Heart left ventricle (tissue), 16 donors: ENCODE measurements at regions not wholly inside any gene's neighbourhood (a gene's known extent, or its start where the extent isn't known, plus 50 kb on each side); places are given as distances from the start of the nearest gene placed in this dataset.

ENCODE experiments used
- ATAC-seq, 4 donors: fragments of 200-7000 bp; cut with Tn5 transposase; one replicate each; pipeline ENCODE4 v1.9.1; 2020 to 2022; ENCODE audit warnings: moderate library complexity in 4 of 4, mild to moderate bottlenecking in 3 of 4, moderate number of reproducible peaks in 1 of 4
- DNase-seq, 5 donors: peaks; one replicate each; pipeline ENCODE4 v3.0.0-alpha.2; 2020
- H3K27ac ChIP-seq, 12 donors: fragments of 200-600 bp; sonication (generic) in 4 of 12; one replicate each; pipeline versions ENCODE4 v1.5.0 to v1.8.0; 2016 to 2022; ENCODE audit warnings: mild to moderate bottlenecking in 2 of 12
- H3K27me3 ChIP-seq, 9 donors: fragments of 200-600 bp; sonication (generic) in 2 of 9; one replicate each; pipeline versions ENCODE4 v1.5.1 to v1.8.0; 2016 to 2022; ENCODE audit warnings: mild to moderate bottlenecking in 3 of 9
- H3K36me3 ChIP-seq, 9 donors: fragments of 200-600 bp; sonication (generic) in 2 of 9; one replicate each; pipeline versions ENCODE4 v1.5.0 to v1.8.0; 2018 to 2022; ENCODE audit warnings: mild to moderate bottlenecking in 2 of 9
- H3K4me1 ChIP-seq, 12 donors: fragments of 200-600 bp; sonication (generic) in 4 of 12; one replicate each; pipeline versions ENCODE4 v1.5.0 to v1.8.0; 2016 to 2022; ENCODE audit warnings: mild to moderate bottlenecking in 3 of 12
- H3K4me3 ChIP-seq, 12 donors: fragments of 200-600 bp; sonication (generic) in 4 of 12; one replicate each; pipeline versions ENCODE4 v1.5.0 to v1.8.0; 2017 to 2022; ENCODE audit warnings: mild to moderate bottlenecking in 9 of 12, moderate library complexity in 4 of 12
- H3K9me3 ChIP-seq, 12 donors: fragments of 200-600 bp; sonication (generic) in 4 of 12; one replicate each; pipeline versions ENCODE4 v1.5.0 to v1.8.0; 2016 to 2022; ENCODE audit warnings: mild to moderate bottlenecking in 1 of 12
- POLR2A ChIP-seq, 2 donors: fragments of 450-650 bp; IDR thresholded peaks; one replicate each; pipeline ENCODE4 v1.6.1; 2017; ENCODE audit warnings: antibody characterized with exemption in 2 of 2, mild to moderate bottlenecking in 2 of 2, moderate library complexity in 2 of 2
- WGBS, 4 donors: extraction: QIAGEN DNeasy Blood & Tissue Kit in 2 of 4; methylation state at CpG; one replicate each; pipeline versions ENCODE4 v1.1.5 to v1.1.7; 2013 to 2018; 5-methylcytosine and 5-hydroxymethylcytosine counted together
- intact Hi-C, 10 donors: fragments of 100-400 bp; cut with DNase I; formaldehyde crosslinking; loops; one replicate each; pipeline versions ENCODE4 v1.11.1 to v1.14.2; 2022
- TF ChIP-seq, protein P1 (sequence below), 12 donors: fragments of 200-600 bp; sonication (generic) in 4 of 12; IDR thresholded peaks; one replicate each; pipeline versions ENCODE4 v1.5.0 to v1.8.0; 2018 to 2022; ENCODE audit warnings: antibody characterized with exemption in 12 of 12, mild to moderate bottlenecking in 5 of 12
- donor health status: ischemic (EF 13 %, LVEDD 7.1; RV severe dilation, severe dysfunction).
- donor health status: healthy with polysubstance abuse.
- donor health status: DM: no; HTN: yes; CAD: no.
- donor health status: DM: no; HTN: no; CAD: no.
- donor health status: ischemic (EF 25% LVEDD 6.9; RV normal size, moderate dysfunction).
- donor health status: ischemic (EF 25% LVEDD 5.7; RV mildly dilated, moderate dysfunction).
- donor health status: healthy.
- donor health status: DM: yes; HTN: yes; CAD: no.
- donor health status: ischemic (EF 35%, LVEDD 5.7; RV mildly dilated, moderate dysfunction).
- donor health status: nonischemic (EF 11% LVEDD 7.7; RV severe dilation, severe dysfunction).
- donor health status: DM: yes; HTN: yes; CAD: no.
- donor health status: PGD.
- donor health status: ischemic (EF 29% LVEDD 5.4; RV normal size, mild dysfunction).
- donor health status: nonischemic (EF 23%, LVEDD 6.1; RV moderate dilation, normal function).

DNA sequence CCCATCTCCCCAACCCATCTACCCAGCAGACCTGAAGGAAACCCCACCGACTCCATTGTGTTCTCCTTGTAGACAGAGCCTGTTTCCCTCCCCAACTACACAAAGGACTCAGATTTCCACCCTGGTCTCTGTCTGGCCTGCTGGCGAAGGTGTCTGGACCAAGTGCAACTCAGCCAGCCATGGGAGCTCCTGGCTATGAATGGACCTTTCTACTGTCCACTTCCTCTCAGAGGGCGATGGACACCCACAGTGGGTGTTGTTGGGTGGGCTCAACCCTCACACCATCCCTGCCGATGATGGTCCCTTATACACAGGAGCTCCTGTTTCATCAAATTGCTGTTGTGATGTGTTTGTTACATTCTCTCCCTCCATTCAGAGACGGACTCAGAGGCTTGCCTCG, 112.5 kb upstream of the PHACTR3 start:
- H3K27me3 ChIP-seq = peaks cover 0 to 26% (median 8%) of the 10 kb centered on the region in 9 donors
- H3K9me3 ChIP-seq = no peaks in the 10 kb centered on the region
- no peak overlapping the region for H3K27ac ChIP-seq
- DNase-seq (no peak), ATAC-seq (no peak)
- H3K4me1 ChIP-seq = peaks cover 0 to 5% (median 0%) of the 10 kb centered on the region in 12 donors
- intact Hi-C loops = loop anchor here in 5 of 10 donors (10.0 kb wide), 3 partner anchors 257 to 627 kb away; no protein-coding TSS in a partner anchor
- no peak for TF ChIP-seq POLR2A (IDR thresholded peaks at IDR 0.05)
- TF ChIP-seq, protein P1, sequence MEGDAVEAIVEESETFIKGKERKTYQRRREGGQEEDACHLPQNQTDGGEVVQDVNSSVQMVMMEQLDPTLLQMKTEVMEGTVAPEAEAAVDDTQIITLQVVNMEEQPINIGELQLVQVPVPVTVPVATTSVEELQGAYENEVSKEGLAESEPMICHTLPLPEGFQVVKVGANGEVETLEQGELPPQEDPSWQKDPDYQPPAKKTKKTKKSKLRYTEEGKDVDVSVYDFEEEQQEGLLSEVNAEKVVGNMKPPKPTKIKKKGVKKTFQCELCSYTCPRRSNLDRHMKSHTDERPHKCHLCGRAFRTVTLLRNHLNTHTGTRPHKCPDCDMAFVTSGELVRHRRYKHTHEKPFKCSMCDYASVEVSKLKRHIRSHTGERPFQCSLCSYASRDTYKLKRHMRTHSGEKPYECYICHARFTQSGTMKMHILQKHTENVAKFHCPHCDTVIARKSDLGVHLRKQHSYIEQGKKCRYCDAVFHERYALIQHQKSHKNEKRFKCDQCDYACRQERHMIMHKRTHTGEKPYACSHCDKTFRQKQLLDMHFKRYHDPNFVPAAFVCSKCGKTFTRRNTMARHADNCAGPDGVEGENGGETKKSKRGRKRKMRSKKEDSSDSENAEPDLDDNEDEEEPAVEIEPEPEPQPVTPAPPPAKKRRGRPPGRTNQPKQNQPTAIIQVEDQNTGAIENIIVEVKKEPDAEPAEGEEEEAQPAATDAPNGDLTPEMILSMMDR (IDR thresholded peaks at IDR 0.05) = no peak
- H3K4me3 ChIP-seq = no peak overlapping the region
- no peaks in the 10 kb centered on the region for H3K36me3 ChIP-seq
- WGBS, 4 donors = 78 to 96% (median 89%) methylated on average over 6 of the region's 6 CpGs

DNA sequence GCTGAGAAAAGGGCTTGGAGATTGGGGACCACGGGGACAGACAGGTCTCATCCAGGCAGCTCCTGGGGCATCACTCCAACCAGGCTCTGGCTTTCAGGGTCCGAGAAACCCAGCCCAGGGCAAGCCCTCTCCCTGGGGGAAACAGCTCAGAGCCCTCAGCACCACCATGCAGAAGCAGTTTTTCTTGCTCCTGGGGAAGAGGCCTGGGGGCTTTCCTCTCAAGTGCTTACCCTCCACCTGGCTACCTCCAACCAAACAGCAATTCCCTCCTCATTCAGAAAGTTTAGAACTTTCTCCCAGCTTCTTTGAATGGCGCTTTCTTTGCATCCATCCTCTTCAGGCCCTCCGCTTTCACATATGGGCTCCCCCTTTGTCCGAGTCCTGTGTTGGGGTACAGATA, 110.4 kb upstream of the PHACTR3 start:
- Histone ChIP-seq H3K4me1 (peaks cover 0 to 5% (median 0%) of the 10 kb centered on the region in 12 donors), H3K36me3 (no peaks in the 10 kb centered on the region), H3K9me3 (no peaks in the 10 kb centered on the region), H3K4me3 (no peak overlapping the region), H3K27ac (no peak overlapping the region), H3K27me3 (peaks cover 0 to 34% (median 8%) of the 10 kb centered on the region in 9 donors)
- intact Hi-C loops = loop anchor here in 5 of 10 donors (10.0 kb wide), 3 partner anchors 259 to 629 kb away; no protein-coding TSS in a partner anchor
- no peak for TF ChIP-seq POLR2A (IDR thresholded peaks at IDR 0.05)
- TF ChIP-seq, protein P1 (IDR thresholded peaks at IDR 0.05) = no peak
- ATAC-seq (no peak), DNase-seq (no peak)
- WGBS, 4 donors = 86 to 88% (median 87%) methylated on average over 5 of the region's 5 CpGs

DNA sequence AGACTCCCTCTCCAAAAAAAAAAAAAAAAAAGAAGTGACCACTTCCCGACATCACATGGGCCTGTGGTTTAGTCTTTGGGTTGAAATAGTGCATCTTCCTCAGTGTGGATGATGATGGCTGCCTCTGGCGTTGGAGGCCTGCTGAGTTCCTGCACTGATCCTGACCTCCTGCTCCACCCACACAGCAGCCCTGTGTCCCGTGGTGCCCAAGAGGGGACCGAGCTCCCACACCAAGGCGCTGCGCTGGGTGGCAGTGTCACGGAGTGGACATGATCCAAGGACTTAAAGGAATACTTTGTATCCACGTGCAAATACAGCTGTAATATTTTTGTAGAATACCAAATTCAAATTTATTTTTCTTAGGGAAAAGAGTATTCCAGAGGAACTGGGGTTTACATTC, 109.2 kb upstream of the PHACTR3 start:
- Histone ChIP-seq H3K27ac (no peak overlapping the region), H3K36me3 (no peaks in the 10 kb centered on the region), H3K27me3 (peaks cover 0 to 40% (median 8%) of the 10 kb centered on the region in 9 donors), H3K9me3 (peaks cover 0 to 9% (median 0%) of the 10 kb centered on the region in 12 donors), H3K4me3 (no peak overlapping the region), H3K4me1 (peaks cover 0 to 5% (median 0%) of the 10 kb centered on the region in 12 donors)
- intact Hi-C loops = loop anchor here in 8 of 10 donors (5.0 to 10.0 kb wide), 4 partner anchors 260 to 630 kb away; no protein-coding TSS in a partner anchor
- WGBS, 4 donors = 73 to 84% (median 77%) methylated on average over 8 of the region's 8 CpGs
- ATAC-seq (no peak), DNase-seq (no peak)
- TF ChIP-seq, protein P1 (IDR thresholded peaks at IDR 0.05) = no peak
- no peak for TF ChIP-seq POLR2A (IDR thresholded peaks at IDR 0.05)

DNA sequence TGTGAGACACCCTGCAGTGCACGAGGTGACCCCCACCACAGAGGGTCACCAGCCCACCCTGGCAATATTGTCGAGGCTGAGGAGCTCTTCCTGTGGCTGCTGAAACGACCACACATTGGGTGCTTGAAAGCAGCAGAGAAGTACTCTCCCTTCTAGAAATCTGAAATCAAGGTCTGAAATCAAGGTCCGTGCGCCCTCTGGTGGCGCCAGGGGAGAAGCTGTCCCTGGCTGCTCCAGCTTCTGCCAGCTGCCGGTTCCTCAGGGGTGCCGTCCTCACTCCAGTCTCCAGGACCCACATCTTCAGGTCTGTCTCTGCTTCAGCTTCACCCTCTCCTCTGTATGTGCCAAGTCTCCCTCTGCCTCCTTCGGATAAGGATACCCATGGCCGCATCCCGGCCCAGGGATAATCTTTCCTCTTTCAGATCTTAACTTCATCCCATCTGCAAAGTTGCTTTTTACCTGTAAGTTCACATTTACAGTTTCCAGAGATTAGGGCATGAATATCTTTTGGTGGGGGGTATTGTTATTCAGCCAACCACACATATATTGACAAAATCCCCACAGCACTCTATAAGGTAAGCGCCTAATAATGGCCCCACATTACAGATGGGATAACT, 108.3 kb upstream of the PHACTR3 start:
- H3K27me3 ChIP-seq = peaks cover 0 to 40% (median 8%) of the 10 kb centered on the region in 9 donors
- H3K4me1 ChIP-seq = peaks cover 0 to 5% (median 0%) of the 10 kb centered on the region in 12 donors
- ATAC-seq (peak in 3 of 4 donors; percentile 56 to 64 (median 60)), DNase-seq (peak; percentile 50 to 77 (median 62))
- no peak overlapping the region for H3K27ac ChIP-seq
- H3K4me3 ChIP-seq = no peak overlapping the region
- no peaks in the 10 kb centered on the region for H3K36me3 ChIP-seq
- TF ChIP-seq, protein P1 (IDR thresholded peaks at IDR 0.05) = peak; percentile 74 to 90 (median 84)
- TF ChIP-seq POLR2A (IDR thresholded peaks at IDR 0.05) = no peak
- intact Hi-C loops = loop anchor here in 8 of 10 donors (5.0 to 10.0 kb wide), 4 partner anchors 261 to 631 kb away; no protein-coding TSS in a partner anchor
- H3K9me3 ChIP-seq = peaks cover 0 to 10% (median 0%) of the 10 kb centered on the region in 12 donors
- WGBS, 4 donors = 10 to 15% (median 11%) methylated on average over 9 to 12 of the region's 12 CpGs
